ENCODE measurements at regions not wholly inside any gene's neighbourhood (a gene's known extent, or its start where the extent isn't known, plus 50 kb on each side); places are given as distances from the start of the nearest gene placed in this dataset.

GRCh38 chr12:46934374-46935111 lies 108.7 kb upstream of the SLC38A4 start:
- H3K27ac Mint-ChIP-seq (ENCODE audit: unreplicated experiment): no peak overlapping the region
- TF ChIP-seq CTCF (IDR thresholded peaks at IDR 0.05; ENCODE audit: partially characterized antibody, unreplicated experiment): no peak
- H3K4me3 Mint-ChIP-seq (ENCODE audit: unreplicated experiment): no peak overlapping the region
- no peaks in the 10 kb centered on the region for H3K9me3 Mint-ChIP-seq (ENCODE audit: unreplicated experiment)
- H3K4me1 Mint-ChIP-seq (ENCODE audit: low read depth, unreplicated experiment): no peaks in the 10 kb centered on the region
- no peaks in the 10 kb centered on the region for H3K36me3 Mint-ChIP-seq (ENCODE audit: unreplicated experiment)
- DNase-seq: no peak
- no peaks in the 10 kb centered on the region for H3K27me3 Mint-ChIP-seq (ENCODE audit: unreplicated experiment)

GRCh38 chr12:46935271-46935847 lies 109.6 kb upstream of the SLC38A4 start:
- no peaks in the 10 kb centered on the region for H3K36me3 Mint-ChIP-seq (ENCODE audit: unreplicated experiment)
- no peaks in the 10 kb centered on the region for H3K27me3 Mint-ChIP-seq (ENCODE audit: unreplicated experiment)
- H3K9me3 Mint-ChIP-seq (ENCODE audit: unreplicated experiment): no peaks in the 10 kb centered on the region
- H3K4me3 Mint-ChIP-seq (ENCODE audit: unreplicated experiment): no peak overlapping the region
- no peak for DNase-seq
- no peaks in the 10 kb centered on the region for H3K4me1 Mint-ChIP-seq (ENCODE audit: low read depth, unreplicated experiment)
- no peak overlapping the region for H3K27ac Mint-ChIP-seq (ENCODE audit: unreplicated experiment)
- no peak for TF ChIP-seq CTCF (IDR thresholded peaks at IDR 0.05; ENCODE audit: partially characterized antibody, unreplicated experiment)

GRCh38 chr12:46936042-46936441 lies 110.2 kb upstream of the SLC38A4 start:
- Mint-ChIP-seq H3K27me3 (ENCODE audit: unreplicated experiment) (no peaks in the 10 kb centered on the region), H3K36me3 (ENCODE audit: unreplicated experiment) (no peaks in the 10 kb centered on the region), H3K4me3 (ENCODE audit: unreplicated experiment) (no peak overlapping the region), H3K4me1 (ENCODE audit: low read depth, unreplicated experiment) (no peaks in the 10 kb centered on the region), H3K9me3 (ENCODE audit: unreplicated experiment) (no peaks in the 10 kb centered on the region), H3K27ac (ENCODE audit: unreplicated experiment) (no peak overlapping the region)
- DNase-seq: no peak
- TF ChIP-seq CTCF (IDR thresholded peaks at IDR 0.05; ENCODE audit: partially characterized antibody, unreplicated experiment): no peak

GRCh38 chr12:46938071-46938678 lies 112.4 kb upstream of the SLC38A4 start:
- Mint-ChIP-seq H3K27me3 (ENCODE audit: unreplicated experiment) (no peaks in the 10 kb centered on the region), H3K4me1 (ENCODE audit: low read depth, unreplicated experiment) (no peaks in the 10 kb centered on the region)

More at GRCh38 chr12:46938071-46938678, 112.4 kb upstream of the SLC38A4 start:
- no peaks in the 10 kb centered on the region for H3K36me3 Mint-ChIP-seq (ENCODE audit: unreplicated experiment)
- H3K9me3 Mint-ChIP-seq (ENCODE audit: unreplicated experiment): no peaks in the 10 kb centered on the region
- no peak for DNase-seq
- no peak overlapping the region for H3K4me3 Mint-ChIP-seq (ENCODE audit: unreplicated experiment)
- H3K27ac Mint-ChIP-seq (ENCODE audit: unreplicated experiment): no peak overlapping the region
- no peak for TF ChIP-seq CTCF (IDR thresholded peaks at IDR 0.05; ENCODE audit: partially characterized antibody, unreplicated experiment)

Data from glutamatergic neuron (in vitro differentiated cells).